Astrocyte of the cerebellum (primary cell): ENCODE measurements at regions not wholly inside any gene's neighbourhood (a gene's known extent, or its start where the extent isn't known, plus 50 kb on each side); places are given as distances from the start of the nearest gene placed in this dataset.

Source experiments
- DNase-seq: peaks from one replicate; pipeline ENCODE4 v3.0.0-alpha.2; 2011; ENCODE audit warnings: low read depth
- H3K4me3 ChIP-seq: 2 replicates; pipeline ENCODE4 v1.5.1; 2011; ENCODE audit warnings: mild to moderate bottlenecking, low read depth, low read length, moderate library complexity
- in situ Hi-C: cut with HindIII; loops from 2 replicates; pipeline ENCODE4 v1.10.0; 2017; ENCODE audit warnings: low sequenced_read_pairs
- TF ChIP-seq, protein P1 (sequence below): IDR thresholded peaks from 2 replicates; pipeline ENCODE4 v1.5.1; 2012; ENCODE audit warnings: low read length, low read depth, moderate library complexity, mild to moderate bottlenecking; ENCODE audit errors: missing control alignments

DNA sequence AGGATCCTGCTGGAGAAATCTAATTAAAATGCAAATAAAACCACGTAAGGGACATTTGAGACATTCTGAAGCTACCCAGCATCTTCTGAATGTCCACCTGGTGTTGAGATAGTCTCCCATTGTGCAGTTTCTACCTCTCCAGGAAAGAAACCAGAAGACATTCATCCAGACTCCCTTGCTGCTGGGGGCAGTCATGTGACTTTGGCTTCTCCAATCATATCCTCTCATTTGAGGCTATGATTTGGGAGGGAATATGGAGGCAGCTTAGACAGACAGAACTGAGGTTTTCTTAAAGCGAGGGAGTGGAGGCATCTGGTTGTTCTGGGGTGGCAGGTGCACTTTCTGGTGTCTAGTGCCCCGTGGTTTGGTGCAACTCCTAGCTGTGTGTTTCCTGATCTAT, 315.2 kb upstream of the SULF2 start:
- H3K4me3 ChIP-seq: no peak overlapping the region
- TF ChIP-seq, protein P1, sequence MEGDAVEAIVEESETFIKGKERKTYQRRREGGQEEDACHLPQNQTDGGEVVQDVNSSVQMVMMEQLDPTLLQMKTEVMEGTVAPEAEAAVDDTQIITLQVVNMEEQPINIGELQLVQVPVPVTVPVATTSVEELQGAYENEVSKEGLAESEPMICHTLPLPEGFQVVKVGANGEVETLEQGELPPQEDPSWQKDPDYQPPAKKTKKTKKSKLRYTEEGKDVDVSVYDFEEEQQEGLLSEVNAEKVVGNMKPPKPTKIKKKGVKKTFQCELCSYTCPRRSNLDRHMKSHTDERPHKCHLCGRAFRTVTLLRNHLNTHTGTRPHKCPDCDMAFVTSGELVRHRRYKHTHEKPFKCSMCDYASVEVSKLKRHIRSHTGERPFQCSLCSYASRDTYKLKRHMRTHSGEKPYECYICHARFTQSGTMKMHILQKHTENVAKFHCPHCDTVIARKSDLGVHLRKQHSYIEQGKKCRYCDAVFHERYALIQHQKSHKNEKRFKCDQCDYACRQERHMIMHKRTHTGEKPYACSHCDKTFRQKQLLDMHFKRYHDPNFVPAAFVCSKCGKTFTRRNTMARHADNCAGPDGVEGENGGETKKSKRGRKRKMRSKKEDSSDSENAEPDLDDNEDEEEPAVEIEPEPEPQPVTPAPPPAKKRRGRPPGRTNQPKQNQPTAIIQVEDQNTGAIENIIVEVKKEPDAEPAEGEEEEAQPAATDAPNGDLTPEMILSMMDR: no peak
- DNase-seq: no peak
- in situ Hi-C loops: no loop called here

DNA sequence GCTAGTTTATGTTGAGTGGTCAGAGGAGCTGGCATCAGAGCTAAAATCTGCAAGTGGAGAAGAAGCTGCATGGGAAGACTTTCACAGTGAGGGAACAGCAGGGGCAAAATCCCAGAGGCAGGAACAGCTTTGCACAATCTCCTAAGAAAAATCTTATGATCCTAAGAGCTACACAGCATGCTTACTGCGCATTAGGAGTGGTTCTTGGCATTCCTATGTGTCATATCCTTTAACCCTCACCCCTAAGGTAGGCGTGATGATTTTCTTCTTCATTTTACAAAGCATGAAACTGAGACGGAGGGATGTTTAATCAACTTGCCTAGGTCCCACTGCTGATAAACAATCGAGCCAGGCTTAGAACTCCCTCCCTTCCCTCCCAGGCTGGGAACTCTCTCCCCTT, 313.6 kb upstream of the SULF2 start:
- no peak for DNase-seq
- H3K4me3 ChIP-seq: no peak overlapping the region
- TF ChIP-seq, protein P1: no peak
- in situ Hi-C loops: no loop called here

DNA sequence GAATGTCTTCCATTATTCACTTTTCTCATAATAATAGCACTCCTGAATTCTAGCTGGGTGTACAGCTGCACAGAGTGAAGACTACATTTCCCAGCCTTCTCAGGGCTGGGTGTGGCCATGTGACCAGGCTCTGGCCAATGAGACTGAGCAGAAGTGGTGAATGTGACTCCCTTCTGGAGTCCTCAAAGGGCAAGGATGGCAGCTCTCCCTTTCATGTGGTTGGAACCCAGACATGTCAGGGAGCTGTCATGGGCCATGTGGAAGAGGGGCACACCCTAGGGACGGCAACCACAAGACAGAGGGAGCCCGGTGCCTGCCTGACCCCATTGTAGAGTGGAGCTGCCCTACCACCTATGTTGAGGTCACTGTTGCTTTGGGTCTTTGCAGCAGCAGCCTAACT, 312.8 kb upstream of the SULF2 start:
- in situ Hi-C loops: no loop called here
- no peak for DNase-seq
- TF ChIP-seq, protein P1: no peak
- no peak overlapping the region for H3K4me3 ChIP-seq

DNA sequence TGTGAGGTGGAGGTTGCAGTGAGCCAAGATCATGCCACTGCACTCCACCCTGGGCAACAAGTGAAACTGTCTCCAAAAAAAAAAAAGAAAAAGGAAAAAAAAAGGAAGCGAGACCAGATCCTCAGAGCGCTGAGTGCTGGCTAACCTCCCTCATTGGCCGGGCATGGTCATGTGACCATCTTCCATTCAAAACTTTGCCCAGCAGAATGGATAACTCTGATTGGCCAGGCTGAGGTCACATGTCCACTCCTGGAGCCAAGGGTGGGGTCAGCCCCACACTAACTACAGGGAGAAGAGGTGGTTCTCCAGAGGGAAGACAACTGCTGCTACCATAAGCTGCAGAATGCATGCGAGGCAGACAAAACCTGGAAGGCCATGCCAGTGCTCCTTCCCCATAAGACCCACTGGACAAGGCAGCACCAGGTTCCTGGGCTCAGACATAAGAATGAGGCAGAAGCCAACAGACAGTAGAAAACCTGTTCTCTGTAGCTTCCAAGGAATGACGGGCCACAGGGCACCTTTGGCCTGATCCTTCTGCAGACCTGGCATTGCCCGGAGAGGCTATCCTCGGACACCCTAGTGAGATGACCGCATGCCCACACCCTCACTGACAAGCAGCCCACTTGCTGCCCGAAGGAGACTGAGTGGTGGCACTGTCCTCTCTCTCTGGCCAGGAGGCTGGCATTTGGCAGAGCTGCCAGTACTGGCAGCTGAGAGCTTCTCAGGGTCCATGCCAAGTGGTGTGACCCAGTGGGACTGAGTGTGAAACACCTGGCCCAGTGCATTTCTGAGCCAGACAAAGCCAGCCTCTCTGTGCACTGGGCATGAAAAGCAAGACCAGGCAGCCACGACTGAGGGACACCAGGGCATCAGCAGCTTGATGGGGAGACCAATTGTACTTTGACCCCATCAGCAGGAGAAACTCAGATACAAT, 311.9 kb upstream of the SULF2 start:
- H3K4me3 ChIP-seq: no peak overlapping the region
- TF ChIP-seq, protein P1: no peak
- in situ Hi-C loops: no loop called here
- DNase-seq: no peak

DNA sequence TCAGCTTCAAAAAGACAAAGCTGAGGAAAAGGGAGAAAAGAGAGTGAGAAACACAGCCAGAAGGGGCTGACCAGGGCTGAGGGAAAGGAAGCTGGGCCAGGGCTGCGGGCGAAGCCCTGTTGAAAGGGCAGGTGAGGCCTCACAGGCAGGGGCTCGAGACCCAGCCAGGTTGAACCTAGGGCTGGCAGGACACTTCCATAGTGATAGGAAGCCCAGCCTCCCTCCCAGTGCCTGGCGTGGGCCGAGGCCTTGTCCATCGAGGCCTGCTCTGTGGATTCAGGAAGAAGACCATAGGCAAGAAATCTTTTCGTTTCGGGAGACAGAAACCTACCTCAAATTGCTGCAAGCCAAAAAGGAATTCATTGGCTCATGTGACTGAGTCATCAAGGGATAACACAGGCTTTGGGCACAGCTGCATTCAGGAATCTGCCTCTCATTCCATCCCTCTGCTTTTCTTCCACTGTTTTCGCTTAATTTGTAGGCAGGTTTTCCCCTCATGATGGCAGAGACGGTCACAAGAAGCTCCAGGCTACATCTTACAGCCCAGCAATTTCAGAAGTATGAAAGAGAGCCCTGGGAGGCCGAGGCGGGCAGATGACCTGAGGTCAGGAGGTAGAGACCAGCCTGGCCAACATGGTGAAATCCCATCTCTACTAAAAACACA, 311.1 kb upstream of the SULF2 start:
- TF ChIP-seq, protein P1: no peak
- in situ Hi-C loops: no loop called here
- H3K4me3 ChIP-seq: no peak overlapping the region
- no peak for DNase-seq

DNA sequence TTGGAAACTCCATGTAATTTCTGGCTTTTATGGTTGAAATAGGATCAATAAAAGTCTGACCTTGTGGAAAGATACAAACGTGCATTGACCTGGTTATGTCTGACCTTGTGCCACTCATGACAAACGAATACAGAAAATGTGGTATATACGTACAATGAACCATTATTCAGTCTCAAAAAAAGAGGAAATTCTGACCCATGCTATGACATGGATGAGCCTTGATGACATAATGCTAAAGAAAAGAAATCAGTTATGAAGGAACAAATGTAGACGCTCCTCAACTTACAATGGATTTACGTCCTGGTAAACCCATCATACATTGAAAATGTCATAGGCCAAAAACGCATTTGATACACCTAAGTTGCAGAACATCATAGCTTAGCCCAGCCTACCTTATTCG, 309.7 kb upstream of the SULF2 start:
- TF ChIP-seq, protein P1: no peak
- DNase-seq: no peak
- no peak overlapping the region for H3K4me3 ChIP-seq
- in situ Hi-C loops: no loop called here
